CD4-positive, alpha-beta T cell treated with Interleukin-4 for 4 hours (primary cell): ENCODE measurements at regions not wholly inside any gene's neighbourhood (a gene's known extent, or its start where the extent isn't known, plus 50 kb on each side); places are given as distances from the start of the nearest gene placed in this dataset.
"Not testable (repeated sequence)": the region's sequence is repeated elsewhere in the genome, so short reads cannot be mapped to it uniquely, and the experiment has no call there.

Source experiments
- DNase-seq: peaks from one replicate; pipeline ENCODE4 v3.0.0-alpha.2; 2020

GRCh38 chr9:73053543-73053942, 98.1 kb upstream of the ANXA1 start:
- DNase-seq, result no peak

DNA sequence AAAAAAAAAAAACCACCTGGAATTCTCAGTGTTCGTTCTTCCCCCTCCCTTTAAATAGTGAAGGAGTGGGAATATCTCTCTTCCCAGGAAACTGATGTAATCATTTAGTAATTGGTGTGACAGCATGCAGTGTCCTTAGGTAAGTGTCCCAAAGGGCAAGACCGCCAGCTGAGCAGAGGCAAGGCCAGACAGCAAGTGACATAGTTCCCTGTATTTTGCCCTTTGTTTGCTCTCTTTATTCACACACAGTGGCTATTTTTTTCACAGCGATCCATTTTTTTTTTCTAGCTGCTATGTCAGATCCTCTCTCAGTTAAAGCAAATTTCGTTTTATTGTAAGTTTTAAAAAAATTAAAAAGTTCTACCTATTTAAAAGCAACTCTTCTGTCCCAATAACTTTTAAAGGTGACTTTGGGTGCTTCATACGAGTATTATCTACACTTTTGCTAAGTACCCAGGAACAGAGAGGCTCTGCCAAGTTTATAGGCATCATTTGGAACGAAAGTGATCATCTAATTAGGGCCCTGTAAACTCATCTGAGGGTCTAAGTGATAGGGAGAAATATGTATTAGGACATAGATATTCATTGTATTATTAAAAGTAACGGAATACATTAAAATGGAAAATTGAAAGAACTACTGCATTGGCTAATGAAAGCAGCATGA, 98.2 kb upstream of the ALDH1A1 start:
- DNase-seq, result no peak

DNA sequence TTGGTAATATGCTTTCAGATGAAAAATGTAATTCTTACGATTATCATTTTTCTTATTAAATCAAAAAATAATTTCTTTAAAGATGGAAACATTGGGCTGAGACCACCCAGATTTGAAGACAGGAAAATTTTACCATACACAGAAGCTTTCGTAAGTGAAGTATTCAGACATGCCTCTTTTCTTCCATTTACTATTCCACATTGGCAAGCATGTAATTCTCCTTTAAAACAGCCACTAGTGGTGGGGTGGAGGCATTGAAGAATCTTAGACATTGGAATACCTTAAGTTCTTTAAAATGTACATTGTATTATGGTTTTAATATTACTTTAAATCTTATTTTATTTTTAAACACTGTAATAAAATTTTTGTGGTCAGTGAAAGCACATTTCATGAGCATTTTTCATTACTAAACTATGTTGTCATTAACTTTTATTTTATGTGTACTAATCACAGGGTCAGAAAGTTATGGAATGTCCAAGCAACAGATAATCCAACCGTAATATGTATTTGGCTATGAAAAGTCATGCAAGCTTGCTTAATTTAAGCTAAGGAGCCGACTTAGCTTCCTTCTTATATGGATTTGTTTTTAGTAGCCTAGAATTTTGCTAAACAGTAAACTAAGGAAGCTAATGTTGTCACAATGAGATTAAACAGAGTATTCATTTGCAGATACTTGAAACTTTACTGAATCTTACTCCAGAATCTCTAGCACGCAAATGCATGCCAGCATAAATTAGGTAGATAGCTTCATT, 97.4 kb upstream of the ALDH1A1 start:
- no peak for DNase-seq

DNA sequence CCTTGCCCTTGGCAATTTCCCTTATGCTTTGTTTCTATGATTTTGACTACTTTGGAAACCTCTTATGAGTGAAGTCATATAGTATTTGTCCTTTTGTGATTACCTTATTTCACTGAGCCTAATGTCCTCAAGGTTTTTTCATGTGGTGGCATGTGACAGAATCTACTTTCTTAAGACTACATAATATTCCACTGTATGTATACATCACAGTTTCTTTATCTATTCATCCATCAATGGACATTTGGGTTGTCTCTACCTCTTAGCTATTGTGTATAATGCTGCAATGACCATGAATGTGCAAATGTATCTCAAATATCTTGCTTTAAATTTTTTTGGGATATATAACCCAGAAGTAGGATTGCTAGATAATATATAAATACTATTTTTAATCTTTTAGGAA, 96.4 kb upstream of the ALDH1A1 start:
- DNase-seq, result no peak

- no peak for DNase-seq
Measured at GRCh38 chr9:73046769-73047168, 93.9 kb upstream of the ALDH1A1 start.

DNA sequence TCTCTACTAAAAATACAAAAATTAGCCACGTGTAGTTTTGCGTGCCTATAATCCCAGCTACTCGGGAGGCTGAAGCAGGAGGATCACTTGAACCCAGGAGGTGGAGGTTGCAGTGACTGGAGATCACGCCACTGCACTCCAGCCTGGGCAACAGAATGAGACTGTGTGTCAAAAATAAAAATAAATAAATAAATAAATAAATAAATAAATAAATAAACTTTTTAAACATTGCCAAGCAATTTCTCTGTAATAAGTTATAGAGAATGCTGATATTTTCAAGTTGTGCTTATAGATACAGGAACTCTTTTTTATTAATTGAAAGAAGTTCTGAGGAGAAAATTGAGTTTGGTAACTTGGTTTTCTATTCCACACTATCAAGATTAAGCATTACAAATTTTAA, 91.9 kb upstream of the ALDH1A1 start:
- not testable (repeated sequence) for DNase-seq

GRCh38 chr9:73042155-73042554, 89.3 kb upstream of the ALDH1A1 start:
- no peak for DNase-seq

DNA sequence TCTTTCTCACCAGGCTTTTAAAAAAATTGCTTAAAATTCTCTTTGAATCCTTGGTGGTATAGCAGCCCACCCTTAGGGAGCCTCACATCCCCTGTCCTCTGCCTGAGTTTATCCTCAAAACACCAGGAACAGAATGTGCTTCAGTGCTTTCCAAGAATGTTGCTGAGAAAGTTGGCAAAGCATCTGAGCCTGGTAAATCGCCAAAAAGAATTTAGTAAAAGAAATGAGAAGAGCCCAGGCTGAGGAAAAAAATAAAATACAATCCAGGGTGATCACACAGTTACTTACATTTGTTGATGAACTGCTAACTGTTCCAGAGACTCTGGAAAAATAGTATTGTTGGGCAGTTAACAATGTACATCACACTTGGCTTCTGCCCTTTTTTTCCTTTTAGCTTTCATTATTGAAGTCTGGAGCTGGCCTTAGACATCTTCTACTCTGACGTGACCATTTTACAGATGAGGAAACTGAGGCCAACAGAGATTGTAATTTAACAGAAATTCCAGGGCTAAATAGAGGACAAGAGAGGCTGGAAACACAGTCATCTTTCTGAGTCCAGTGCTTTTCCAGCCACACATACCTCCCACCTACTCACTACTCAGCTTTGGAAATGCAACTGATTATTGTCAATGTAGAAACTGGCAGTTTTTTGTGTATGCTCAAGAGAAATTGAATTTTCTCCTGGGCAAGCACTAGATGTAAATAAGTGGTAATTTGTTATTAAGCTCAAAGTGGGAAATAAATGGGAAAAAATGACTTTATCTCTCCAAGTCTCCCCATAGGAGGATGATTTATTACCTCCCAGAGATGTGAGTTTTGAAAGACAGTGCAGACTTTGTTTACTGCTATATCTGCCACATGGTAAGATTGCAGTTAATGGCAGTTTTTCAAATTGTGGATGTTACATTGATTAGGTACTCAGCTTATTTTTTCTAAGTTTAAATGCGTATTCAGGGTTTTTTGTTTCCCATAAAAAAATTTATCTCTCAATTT, 86.7 kb upstream of the ALDH1A1 start:
- no peak for DNase-seq

- DNase-seq, result no peak
Measured at GRCh38 chr9:73038613-73039012, 85.8 kb upstream of the ALDH1A1 start.

- no peak for DNase-seq
Measured at GRCh38 chr9:73038089-73038509, 85.2 kb upstream of the ALDH1A1 start.

GRCh38 chr9:73037613-73038012, 84.8 kb upstream of the ALDH1A1 start:
- DNase-seq, result no peak

- no peak for DNase-seq
Measured at GRCh38 chr9:73034962-73035361, 82.1 kb upstream of the ALDH1A1 start.

- no peak for DNase-seq
Measured at GRCh38 chr9:73031350-73031749, 78.5 kb upstream of the ALDH1A1 start.

DNA sequence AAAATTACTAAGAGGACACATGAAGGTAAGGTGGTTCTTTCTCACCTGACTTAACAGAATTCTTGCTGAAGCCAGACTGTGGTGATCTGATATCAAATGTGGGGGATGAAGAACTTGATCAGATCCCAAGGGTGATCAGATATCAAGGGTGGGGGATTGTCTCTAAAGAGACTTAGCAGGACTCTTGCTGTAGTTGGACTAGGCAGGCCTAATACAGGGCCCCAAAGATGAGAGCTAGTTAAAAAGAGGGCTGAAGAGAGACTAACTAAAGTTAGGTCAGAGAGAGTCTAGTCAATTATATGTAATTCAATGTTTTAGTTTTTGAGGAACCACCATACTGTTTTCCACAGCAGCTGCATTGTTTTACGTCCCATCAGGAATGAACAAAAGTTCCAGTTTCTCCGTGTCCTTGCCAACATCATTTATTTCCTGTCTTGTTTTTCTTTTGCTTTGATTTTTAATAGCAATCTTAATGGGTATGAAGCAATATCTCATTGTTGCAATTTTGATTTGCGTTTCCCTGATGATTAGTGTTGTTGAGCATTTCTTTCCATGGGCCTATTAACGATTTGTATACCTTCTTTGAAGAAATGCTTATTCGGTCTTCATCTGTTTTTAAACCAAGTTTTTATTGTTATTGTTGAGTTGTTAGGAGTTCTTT, 77.6 kb upstream of the ALDH1A1 start:
- DNase-seq, result no peak

DNA sequence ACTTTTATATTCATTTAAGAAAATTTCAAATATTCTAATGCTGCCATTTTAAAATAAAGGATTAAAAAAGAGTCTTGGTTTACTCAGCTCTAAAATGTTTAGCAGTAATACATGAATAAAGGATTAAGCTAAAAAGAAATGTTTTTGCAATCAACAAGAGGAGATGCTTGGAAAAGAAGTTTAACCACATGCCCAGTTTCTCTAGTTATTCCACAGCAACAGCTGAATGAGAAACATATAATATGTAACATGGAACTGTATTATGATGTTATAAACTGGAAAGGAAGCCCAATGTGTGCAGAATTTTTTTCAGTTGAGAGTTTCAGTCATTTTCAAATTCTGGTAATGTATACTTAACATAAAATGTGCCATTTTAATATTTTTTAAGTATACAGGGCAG, 76.5 kb upstream of the ALDH1A1 start:
- no peak for DNase-seq

- DNase-seq, result no peak
Measured at GRCh38 chr9:73026375-73026774, 73.5 kb upstream of the ALDH1A1 start.

- no peak for DNase-seq
Measured at GRCh38 chr9:73024601-73025034, 71.8 kb upstream of the ALDH1A1 start.

GRCh38 chr9:73023025-73023541, 70.2 kb upstream of the ALDH1A1 start:
- DNase-seq, result peak; percentile 50

GRCh38 chr9:73022353-73022752, 69.5 kb upstream of the ALDH1A1 start:
- DNase-seq, result no peak

GRCh38 chr9:73020877-73021276, 68.0 kb upstream of the ALDH1A1 start:
- no peak for DNase-seq

GRCh38 chr9:73014011-73014410, 61.2 kb upstream of the ALDH1A1 start:
- no peak for DNase-seq

DNA sequence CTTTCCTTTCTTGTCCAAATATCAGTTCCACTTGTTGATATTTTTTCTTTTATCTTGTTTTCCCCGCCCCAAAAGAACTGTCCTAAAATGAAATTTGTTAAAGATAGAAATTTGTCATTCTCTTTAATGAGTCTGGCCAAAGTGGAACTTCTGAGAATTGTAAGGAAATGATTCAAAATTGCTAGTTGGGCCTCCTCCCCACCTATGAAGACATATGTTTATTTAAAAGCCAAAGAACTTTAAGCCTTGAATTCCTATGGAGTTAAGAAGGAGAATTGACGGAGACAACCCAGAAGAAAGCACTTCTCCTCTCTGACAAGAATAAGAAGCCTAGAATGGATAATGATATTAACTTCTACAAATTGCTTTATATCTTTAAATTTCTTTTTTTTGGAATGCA, 59.1 kb upstream of the ALDH1A1 start:
- DNase-seq, result no peak
